IMR-90 (cell line): ENCODE measurements at regions not wholly inside any gene's neighbourhood (a gene's known extent, or its start where the extent isn't known, plus 50 kb on each side); places are given as distances from the start of the nearest gene placed in this dataset.

ENCODE experiments used
- ATAC-seq: fragments of 200-7000 bp; cut with Tn5 transposase; 2 replicates; pipeline ENCODE4 v1.9.1; 2020; ENCODE audit warnings: low read depth, mild to moderate bottlenecking, moderate library complexity
- BruUV-seq: library from RNA; stranded (reverse); fragments of 400-500 nt; replicated peaks from 2 replicates; lab custom pipeline; 2021; lab: Mats Ljungman, UMichigan
- CTCF ChIA-PET: fragments of 300-600 bp; formaldehyde crosslinking; extraction: SDS; loops from one replicate; lab custom pipeline; 2021; ENCODE audit warnings: antibody characterized with exemption; lab: Yijun Ruan, JAX
- POLR2A ChIA-PET: fragments of 300-600 bp; sonication (Branson Sonifier 250); formaldehyde crosslinking; loops from one replicate; lab custom pipeline; 2022; ENCODE audit warnings: antibody characterized with exemption; ENCODE audit not compliant: unreplicated experiment; lab: Charles Lee
- DNase-seq: peaks from one replicate; pipeline ENCODE4 v3.0.0; 2013
- H2AFZ ChIP-seq: replicated peaks from 2 replicates; pipeline ENCODE3; 2013; ENCODE audit warnings: low read length, mild to moderate bottlenecking; ENCODE audit not compliant: poor library complexity
- H2AK5ac ChIP-seq: 2 replicates; pipeline ENCODE4 v1.6.1; 2013; ENCODE audit warnings: low read depth, low read length, inconsistent platforms
- H2AK9ac ChIP-seq: replicated peaks from 2 replicates; pipeline ENCODE3; 2013; ENCODE audit warnings: mild to moderate bottlenecking, low read depth, low read length, moderate library complexity; ENCODE audit not compliant: poor library complexity
- H2BK120ac ChIP-seq: 2 replicates; pipeline ENCODE4 v1.6.1; 2013; ENCODE audit warnings: low read depth, low read length, inconsistent platforms
- H2BK15ac ChIP-seq: 3 replicates; pipeline ENCODE4 v1.6.1; 2013; ENCODE audit warnings: low read depth, low read length, inconsistent platforms
- H2BK20ac ChIP-seq: 2 replicates; pipeline ENCODE4 v1.6.1; 2013; ENCODE audit warnings: low read depth, mild to moderate bottlenecking, inconsistent platforms, low read length, moderate library complexity
- H2BK5ac ChIP-seq: 2 replicates; pipeline ENCODE4 v1.6.1; 2013; ENCODE audit warnings: mild to moderate bottlenecking, low read depth, low read length, inconsistent platforms; ENCODE audit not compliant: poor library complexity, severe bottlenecking
- H3K14ac ChIP-seq: replicated peaks from 2 replicates; pipeline ENCODE4 v1.6.1; 2013; ENCODE audit warnings: low read depth, low read length, inconsistent platforms
- H3K18ac ChIP-seq: 2 replicates; pipeline ENCODE4 v1.6.1; 2013; ENCODE audit warnings: low read depth, low read length, control low read depth
- H3K23ac ChIP-seq: 2 replicates; pipeline ENCODE4 v1.6.1; 2013; ENCODE audit warnings: low read depth, low read length, inconsistent platforms
- H3K27ac ChIP-seq: 2 replicates; pipeline ENCODE4 v1.5.1; 2013; ENCODE audit warnings: mild to moderate bottlenecking, control low read depth, low read length; ENCODE audit not compliant: insufficient read depth
- H3K27me3 ChIP-seq: 2 replicates; pipeline ENCODE4 v1.6.1; 2013; ENCODE audit warnings: low read length; ENCODE audit not compliant: control insufficient read depth, insufficient read depth
- H3K36me3 ChIP-seq: 2 replicates; pipeline ENCODE4 v1.6.1; 2013; ENCODE audit warnings: low read length, mixed read lengths; ENCODE audit not compliant: control insufficient read depth, insufficient read depth
- H3K4ac ChIP-seq: 2 replicates; pipeline ENCODE4 v1.6.1; 2013; ENCODE audit warnings: low read depth, low read length, inconsistent platforms
- H3K4me1 ChIP-seq: 2 replicates; pipeline ENCODE4 v1.6.1; 2013; ENCODE audit warnings: low read length, mixed read lengths; ENCODE audit not compliant: control insufficient read depth, insufficient read depth
- H3K4me2 ChIP-seq: 2 replicates; pipeline ENCODE4 v1.6.1; 2013; ENCODE audit warnings: low read depth, mild to moderate bottlenecking, control low read depth, low read length, moderate library complexity
- H3K4me3 ChIP-seq: 2 replicates; pipeline ENCODE4 v1.5.1; 2013; ENCODE audit warnings: low read depth, mild to moderate bottlenecking, control low read depth, low read length, moderate library complexity; ENCODE audit not compliant: insufficient read depth
- H3K56ac ChIP-seq: 2 replicates; pipeline ENCODE4 v1.6.1; 2013; ENCODE audit warnings: low read length, inconsistent platforms; ENCODE audit not compliant: insufficient read depth; ENCODE audit errors: extremely low read depth
- H3K79me1 ChIP-seq, 2 experiments: 2 replicates each; pipeline ENCODE4 v1.6.1; 2013; ENCODE audit warnings: low read length in 2 of 2, inconsistent platforms in 1 of 2, low read depth in 1 of 2
- H3K9ac ChIP-seq: 2 replicates; pipeline ENCODE4 v1.6.1; 2013; ENCODE audit warnings: low read depth, low read length, control low read depth
- H3K9me1 ChIP-seq: 2 replicates; pipeline ENCODE4 v1.6.1; 2013; ENCODE audit warnings: low read length, inconsistent platforms; ENCODE audit not compliant: insufficient read depth
- H3K9me3 ChIP-seq: 2 replicates; pipeline ENCODE4 v1.6.1; 2013; ENCODE audit warnings: low read length; ENCODE audit not compliant: control insufficient read depth, insufficient read depth
- H4K20me1 ChIP-seq: 2 replicates; pipeline ENCODE4 v1.6.1; 2013; ENCODE audit warnings: low read length, inconsistent platforms; ENCODE audit not compliant: insufficient read depth
- H4K5ac ChIP-seq: 2 replicates; pipeline ENCODE4 v1.6.1; 2013; ENCODE audit warnings: mild to moderate bottlenecking, low read depth, low read length, control low read depth
- H4K8ac ChIP-seq, 2 experiments: 2 replicates each; pipeline ENCODE4 v1.6.1; 2013; ENCODE audit warnings: low read depth in 2 of 2, low read length in 2 of 2, control low read depth in 1 of 2, inconsistent platforms in 1 of 2
- H4K91ac ChIP-seq: 2 replicates; pipeline ENCODE4 v1.6.1; 2013; ENCODE audit warnings: low read depth, low read length, inconsistent platforms; ENCODE audit not compliant: insufficient read depth
- CEBPB ChIP-seq: IDR thresholded peaks from 2 replicates; pipeline ENCODE4 v1.6.1; 2012; ENCODE audit warnings: low read depth, low read length, improper control_type of control experiment
- WGBS, 2 experiments: methylation state at CpG; one replicate each; pipeline versions ENCODE4 v1.1.5 to v1.1.7; 2013; ENCODE audit warnings: missing lambda C conversion rate in 2 of 2; ENCODE audit not compliant: insufficient read length in 1 of 2; ENCODE audit errors: extremely low coverage in 2 of 2; 5-methylcytosine and 5-hydroxymethylcytosine counted together
- dilution Hi-C: fragments of 300-500 bp; cut with HindIII; formaldehyde crosslinking; loops from one replicate; pipeline ENCODE4 v1.14.3; 2018; ENCODE audit warnings: low sequenced_read_pairs; ENCODE audit not compliant: unreplicated experiment
- in situ Hi-C: fragments of 300-500 bp; cut with MboI; formaldehyde crosslinking; loops from 3 replicates; pipeline ENCODE4 v1.14.3; 2019; ENCODE audit warnings: low sequenced_read_pairs, inconsistent platforms, mixed read lengths
- intact Hi-C: fragments of 100-400 bp; cut with micrococcal nuclease; formaldehyde crosslinking; loops from 2 replicates; pipeline ENCODE4 v1.10.0; 2022
- TF ChIP-seq, protein P1 (sequence below): fragments of 150-350 bp; IDR thresholded peaks from 2 replicates; pipeline ENCODE4 v1.6.1; 2017; ENCODE audit warnings: mild to moderate bottlenecking, antibody characterized with exemption, low read length, low read depth

DNA sequence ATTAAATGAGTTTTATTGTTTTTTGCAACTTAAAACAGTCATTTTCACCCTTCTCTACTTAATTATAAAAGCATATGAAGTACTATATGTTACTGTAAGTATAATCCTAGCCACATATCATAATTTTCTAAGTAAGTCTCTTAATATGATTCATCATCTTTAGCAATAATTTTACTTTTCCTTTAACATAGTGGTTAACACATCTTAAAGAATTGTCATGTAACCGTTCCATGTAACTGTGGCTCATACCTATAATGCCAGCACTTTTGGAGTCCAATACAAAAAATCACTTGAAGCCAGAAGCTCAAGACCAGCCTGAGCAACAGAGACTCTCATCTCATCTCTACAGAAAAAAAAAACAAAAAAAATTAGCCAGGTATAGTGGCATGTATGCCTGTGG is 260.6 kb upstream of the DUSP10 start:
- H3K9me1 ChIP-seq, result peaks cover 6% of the 10 kb centered on the region
- H3K9ac ChIP-seq, result no peak overlapping the region
- no TSS peak for BruUV-seq
- no peak overlapping the region for H3K14ac ChIP-seq
- no peak overlapping the region for H3K4ac ChIP-seq
- no peaks in the 10 kb centered on the region for H3K36me3 ChIP-seq
- ChIA-PET POLR2A (no interaction called here), CTCF (no interaction called here)
- H3K27ac ChIP-seq, result no peak overlapping the region
- no CpG with 5 or more reads among the region's 1 CpG for WGBS, 2 experiments
- no peak overlapping the region for H3K23ac ChIP-seq
- no peak for ATAC-seq
- no peak overlapping the region for H2BK120ac ChIP-seq
- H4K20me1 ChIP-seq, result no peaks in the 10 kb centered on the region
- H3K4me3 ChIP-seq, result no peak overlapping the region
- no peak overlapping the region for H2BK5ac ChIP-seq
- no peaks in the 10 kb centered on the region for H3K27me3 ChIP-seq
- no peaks in the 10 kb centered on the region for H3K79me1 ChIP-seq
- no peak overlapping the region for H3K56ac ChIP-seq
- peaks cover 3% of the 10 kb centered on the region; the same call in 1 of the 2 replicates for H3K4me1 ChIP-seq
- no peak for TF ChIP-seq CEBPB
- TF ChIP-seq, protein P1, sequence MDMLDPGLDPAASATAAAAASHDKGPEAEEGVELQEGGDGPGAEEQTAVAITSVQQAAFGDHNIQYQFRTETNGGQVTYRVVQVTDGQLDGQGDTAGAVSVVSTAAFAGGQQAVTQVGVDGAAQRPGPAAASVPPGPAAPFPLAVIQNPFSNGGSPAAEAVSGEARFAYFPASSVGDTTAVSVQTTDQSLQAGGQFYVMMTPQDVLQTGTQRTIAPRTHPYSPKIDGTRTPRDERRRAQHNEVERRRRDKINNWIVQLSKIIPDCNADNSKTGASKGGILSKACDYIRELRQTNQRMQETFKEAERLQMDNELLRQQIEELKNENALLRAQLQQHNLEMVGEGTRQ, result no peak
- H2AFZ ChIP-seq, result no peak overlapping the region
- dilution Hi-C loops (no loop called here), in situ Hi-C loops (no loop called here), intact Hi-C loops (no loop called here)
- H3K4me2 ChIP-seq, result no peak overlapping the region
- no peak overlapping the region for H4K5ac ChIP-seq
- H4K91ac ChIP-seq, result no peak overlapping the region
- DNase-seq, result no peak
- 0 out of 2 replicates have a peak overlapping the region, but pooled peaks have one; percentile 78 for H2AK5ac ChIP-seq
- H2BK15ac ChIP-seq, result no peak overlapping the region
- no peaks in the 10 kb centered on the region for H3K9me3 ChIP-seq
- H4K8ac ChIP-seq, result no peak overlapping the region
- no peak overlapping the region for H2BK20ac ChIP-seq
- H2AK9ac ChIP-seq, result no peak overlapping the region
- no peak overlapping the region for H3K18ac ChIP-seq
